ENCODE measurements at regions not wholly inside any gene's neighbourhood (a gene's known extent, or its start where the extent isn't known, plus 50 kb on each side); places are given as distances from the start of the nearest gene placed in this dataset.

GRCh38 chr5:157983906-157984551, 125.1 kb upstream of the CLINT1 start:
- no peak for TF ChIP-seq CTCF (IDR thresholded peaks at IDR 0.05)
- TF ChIP-seq POLR2A (IDR thresholded peaks at IDR 0.05) = no peak
